Stimulated activated naive CD8-positive, alpha-beta T cell treated with anti-CD3 and anti-CD28 coated beads, Interleukin-15, amount 100 ng/mL, for 72 hours (primary cell): ENCODE measurements at regions not wholly inside any gene's neighbourhood (a gene's known extent, or its start where the extent isn't known, plus 50 kb on each side); places are given as distances from the start of the nearest gene placed in this dataset.
"Not testable (repeated sequence)": the region's sequence is repeated elsewhere in the genome, so short reads cannot be mapped to it uniquely, and the experiment has no call there.

Source experiments
- ATAC-seq: fragments of 150-1000 bp; cut with Tn5 transposase; 2 replicates; pipeline ENCODE4 v1.10.0; 2021; ENCODE audit warnings: mild to moderate bottlenecking, moderate library complexity
- DNase-seq, 2 donors: peaks; one replicate each; pipeline ENCODE4 v3.0.0; 2021 to 2022
- H3K27ac Mint-ChIP-seq, 2 donors: one replicate each; pipeline ENCODE4 v1.8.0; 2022; ENCODE audit warnings: mild to moderate bottlenecking in 2 of 2, mixed read lengths in 2 of 2, moderate library complexity in 2 of 2
- H3K27me3 Mint-ChIP-seq: one replicate; pipeline ENCODE4 v1.8.0; 2022; ENCODE audit warnings: mixed read lengths
- H3K4me1 Mint-ChIP-seq: one replicate; pipeline ENCODE4 v1.8.0; 2022; ENCODE audit warnings: mild to moderate bottlenecking, mixed read lengths
- H3K4me3 Mint-ChIP-seq, 2 donors: one replicate each; pipeline ENCODE4 v1.8.0; 2022; ENCODE audit warnings: mild to moderate bottlenecking in 2 of 2, mixed read lengths in 2 of 2, moderate library complexity in 1 of 2
- H3K9me3 Mint-ChIP-seq, 2 donors: one replicate each; pipeline ENCODE4 v1.8.0; 2022; ENCODE audit warnings: mixed read lengths in 2 of 2

DNA sequence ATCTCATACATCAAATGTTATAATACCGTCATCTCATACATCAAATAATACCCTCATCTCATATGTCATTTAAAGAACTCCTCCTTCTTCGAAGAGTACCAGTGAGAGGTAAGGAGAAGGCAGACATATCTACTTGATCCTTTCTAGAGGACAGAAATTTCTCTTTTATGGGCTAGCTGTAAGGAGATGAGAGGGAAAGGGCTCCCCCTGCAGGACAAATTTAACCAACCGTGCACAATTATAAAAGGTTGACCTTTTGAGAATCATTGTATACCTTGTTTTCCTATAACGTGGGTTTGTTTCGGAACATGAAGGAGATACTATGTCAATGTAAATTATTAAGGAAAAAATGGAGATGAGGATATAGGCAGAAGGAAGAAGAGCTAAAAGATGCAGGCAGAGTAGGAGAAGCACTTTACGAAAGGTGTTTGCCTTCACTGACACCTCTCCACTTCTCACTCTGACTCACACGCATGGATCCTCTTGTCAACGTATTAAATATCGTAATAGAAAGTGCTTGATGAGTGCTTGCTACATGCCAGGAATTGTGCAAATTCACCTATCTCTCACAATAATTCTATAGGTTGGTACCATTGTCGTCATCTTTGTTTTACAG lies 465.9 kb upstream of the ERCC4 start:
- no peaks in the 10 kb centered on the region for H3K9me3 Mint-ChIP-seq
- peak overlapping the region in 1 of 2 donors; percentile 48 for H3K27ac Mint-ChIP-seq
- H3K27me3 Mint-ChIP-seq, result peaks cover 5% of the 10 kb centered on the region
- ATAC-seq, result no peak
- H3K4me1 Mint-ChIP-seq, result no peaks in the 10 kb centered on the region
- no peak overlapping the region for H3K4me3 Mint-ChIP-seq
- DNase-seq, result peak; percentile 2 to 10

DNA sequence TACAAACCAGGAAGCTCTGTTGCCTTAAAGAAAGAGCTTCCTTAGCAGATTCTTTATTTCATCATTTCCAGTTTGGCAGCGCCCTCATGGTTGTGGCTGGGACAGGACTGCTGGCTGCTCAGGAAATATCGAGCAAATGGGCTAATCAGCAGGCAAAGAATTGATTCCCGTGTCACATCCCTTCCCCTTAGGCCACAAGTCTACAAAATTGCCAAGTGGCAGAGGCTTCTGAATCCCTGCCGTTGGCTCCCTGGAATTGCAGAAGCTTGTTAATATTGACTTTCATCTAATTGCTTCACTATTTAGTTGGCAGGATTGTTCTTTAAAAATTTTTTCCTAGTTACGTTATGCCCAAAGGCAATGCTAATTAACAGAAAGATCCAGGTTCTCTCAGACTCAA lies 456.3 kb upstream of the ERCC4 start:
- Mint-ChIP-seq H3K4me3 (no peak overlapping the region), H3K9me3 (peaks cover 0 to 14% of the 10 kb centered on the region in 2 donors), H3K4me1 (no peaks in the 10 kb centered on the region), H3K27ac (no peak overlapping the region), H3K27me3 (peaks cover 15% of the 10 kb centered on the region)
- DNase-seq, result no peak
- ATAC-seq, result no peak

DNA sequence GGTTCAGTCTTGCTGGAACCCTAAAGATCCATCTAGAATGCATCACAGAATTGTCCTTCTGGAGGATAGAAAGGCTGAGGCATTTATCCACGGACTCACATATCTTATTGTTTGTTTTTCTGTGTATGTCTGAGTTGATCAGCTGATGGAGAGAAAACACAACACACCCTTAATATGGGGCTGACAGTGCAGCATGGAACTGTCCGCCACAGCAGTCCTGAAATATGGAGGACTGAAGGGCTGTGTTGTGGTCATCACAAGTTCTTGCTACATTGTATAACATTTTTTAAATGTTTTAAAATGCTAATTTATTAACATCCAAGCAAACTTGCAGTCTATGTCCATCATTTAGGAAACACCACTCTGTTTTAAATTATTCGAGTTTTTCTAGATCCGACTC lies 448.9 kb upstream of the ERCC4 start:
- Mint-ChIP-seq H3K9me3 (peaks cover 7 to 21% of the 10 kb centered on the region in 2 donors), H3K4me3 (no peak overlapping the region), H3K4me1 (no peaks in the 10 kb centered on the region), H3K27me3 (peaks cover 7% of the 10 kb centered on the region), H3K27ac (no peak overlapping the region)
- DNase-seq (no peak), ATAC-seq (no peak)

DNA sequence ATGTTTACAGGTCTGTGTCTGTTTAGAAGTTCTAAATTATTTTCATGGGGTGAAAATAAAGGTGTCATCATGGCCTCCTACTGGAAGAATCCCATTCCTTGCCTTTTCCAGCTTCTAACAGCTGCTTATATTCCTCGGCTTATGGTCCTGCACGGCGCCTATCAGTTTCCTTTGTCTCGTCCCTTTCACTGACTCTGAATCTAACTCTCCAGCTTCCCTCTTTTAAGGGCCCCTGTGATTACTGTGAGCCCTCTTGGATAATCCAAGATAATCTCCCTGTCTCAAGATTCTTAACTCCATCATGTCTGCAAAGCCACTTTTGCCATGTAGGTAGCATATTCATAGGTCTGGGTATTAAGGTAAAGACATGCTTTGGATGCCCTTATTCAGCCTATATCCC lies 441.0 kb upstream of the ERCC4 start:
- Mint-ChIP-seq H3K4me1 (no peaks in the 10 kb centered on the region), H3K27ac (no peak overlapping the region), H3K27me3 (no peaks in the 10 kb centered on the region), H3K4me3 (no peak overlapping the region), H3K9me3 (peaks cover 1 to 5% of the 10 kb centered on the region in 2 donors)
- no peak for ATAC-seq
- no peak for DNase-seq

DNA sequence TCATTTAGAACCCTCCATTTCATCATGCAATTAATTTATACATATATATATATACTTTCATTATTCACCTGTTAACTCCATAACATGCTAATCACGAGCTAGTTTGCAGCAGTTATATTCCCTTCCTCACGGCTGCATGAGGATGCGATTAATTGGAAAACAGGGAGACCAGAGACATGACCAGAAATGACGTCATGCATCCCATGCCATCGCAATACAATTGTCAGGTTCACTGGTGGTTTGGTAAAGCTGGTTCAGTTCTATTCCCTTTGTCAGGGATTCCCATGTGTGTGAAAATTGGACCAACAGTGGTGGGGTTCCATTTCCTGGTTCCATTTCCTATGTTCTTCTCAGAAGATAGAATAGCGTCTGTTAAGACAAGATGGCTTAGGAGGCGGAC lies 440.4 kb upstream of the ERCC4 start:
- Mint-ChIP-seq H3K27ac (no peak overlapping the region), H3K4me1 (no peaks in the 10 kb centered on the region), H3K9me3 (peaks cover 4 to 5% of the 10 kb centered on the region in 2 donors), H3K27me3 (no peaks in the 10 kb centered on the region), H3K4me3 (no peak overlapping the region)
- no peak for DNase-seq
- ATAC-seq, result no peak

DNA sequence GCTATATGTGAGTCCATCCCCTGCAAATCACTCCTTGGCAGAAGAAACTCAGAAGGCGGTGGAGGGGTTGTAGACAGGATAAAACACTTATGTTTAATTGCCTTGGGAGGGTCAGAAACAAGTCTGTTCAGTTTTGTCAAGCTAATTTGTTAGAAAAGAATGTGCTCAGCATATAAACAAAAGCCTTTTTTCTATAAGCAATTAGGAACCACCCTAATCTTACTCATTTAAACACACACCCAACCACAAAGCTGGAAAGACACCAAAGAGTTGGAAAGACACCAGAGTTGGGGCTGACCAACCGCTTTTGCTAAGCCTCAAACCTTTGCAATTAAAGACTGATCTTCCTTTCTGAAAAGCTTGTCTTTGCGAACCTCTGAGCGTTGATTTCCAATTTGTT lies 439.2 kb upstream of the ERCC4 start:
- no peaks in the 10 kb centered on the region for H3K4me1 Mint-ChIP-seq
- no peak overlapping the region for H3K4me3 Mint-ChIP-seq
- H3K27me3 Mint-ChIP-seq, result no peaks in the 10 kb centered on the region
- ATAC-seq, result no peak
- peaks cover 5 to 17% of the 10 kb centered on the region in 2 donors for H3K9me3 Mint-ChIP-seq
- no peak for DNase-seq
- H3K27ac Mint-ChIP-seq, result no peak overlapping the region

DNA sequence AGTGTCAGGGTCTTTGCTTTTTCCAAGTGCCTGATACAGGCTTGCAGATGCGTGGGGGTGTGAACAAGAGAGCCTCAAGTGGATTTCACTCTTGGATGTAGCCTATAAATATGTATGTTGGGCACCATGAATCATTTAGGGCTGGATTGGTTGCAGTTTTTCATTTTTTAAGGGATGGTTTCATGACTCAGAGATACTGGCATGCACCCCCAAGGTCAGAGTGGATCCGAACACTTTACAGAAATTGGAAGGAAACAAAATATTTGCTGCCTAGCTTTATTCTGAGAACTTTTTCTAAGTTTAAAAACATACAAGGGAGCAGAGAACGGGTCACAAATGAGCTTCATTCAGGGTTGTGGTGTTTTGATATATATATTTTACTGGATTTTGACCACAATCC lies 436.8 kb upstream of the ERCC4 start:
- DNase-seq (no peak), ATAC-seq (no peak)
- Mint-ChIP-seq H3K4me1 (no peaks in the 10 kb centered on the region), H3K4me3 (no peak overlapping the region), H3K27ac (no peak overlapping the region), H3K9me3 (peaks cover 0 to 27% of the 10 kb centered on the region in 2 donors), H3K27me3 (no peaks in the 10 kb centered on the region)

DNA sequence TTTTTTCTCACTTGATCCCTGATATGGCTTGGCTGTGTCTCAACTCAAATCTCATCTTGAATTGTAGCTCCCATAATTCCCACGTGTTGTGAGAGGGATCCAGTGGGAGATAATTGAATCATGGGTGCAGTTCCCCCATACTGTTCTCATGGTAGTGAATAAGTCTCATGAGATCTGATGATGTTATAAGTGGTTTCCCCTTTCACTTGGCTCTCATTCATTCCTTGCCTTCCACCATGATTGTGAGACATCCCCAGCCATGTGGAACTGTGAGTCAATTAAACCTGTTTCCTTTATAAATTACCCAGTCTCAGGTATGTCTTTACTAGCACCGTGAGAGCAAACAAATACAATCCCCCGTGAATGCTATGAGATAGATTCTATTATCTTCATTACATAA lies 430.5 kb upstream of the ERCC4 start:
- not testable (repeated sequence) for DNase-seq, H3K27ac Mint-ChIP-seq, H3K27me3 Mint-ChIP-seq, H3K4me3 Mint-ChIP-seq, H3K4me1 Mint-ChIP-seq, ATAC-seq
- H3K9me3 Mint-ChIP-seq, result peaks cover 0 to 24% of the 10 kb centered on the region in 2 donors

DNA sequence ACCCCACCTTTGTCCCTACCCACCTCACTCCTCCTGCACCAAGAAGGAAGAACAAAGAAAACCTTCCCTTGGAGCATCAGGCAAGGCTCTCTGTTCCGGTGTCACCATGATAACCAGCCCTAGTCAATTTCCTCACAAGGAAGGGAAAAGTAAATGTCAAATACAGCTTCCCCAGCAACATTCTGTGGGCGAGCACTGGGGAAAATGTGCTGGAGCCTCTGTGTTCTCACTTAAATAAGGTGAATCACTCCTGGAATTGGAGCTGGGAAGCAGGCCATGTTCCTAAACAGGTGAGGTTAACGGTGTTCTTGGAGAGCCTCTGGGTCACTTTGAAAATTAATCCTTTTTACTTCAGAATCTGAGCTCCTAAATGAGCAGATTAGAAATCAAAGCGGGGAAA lies 427.9 kb upstream of the ERCC4 start:
- ATAC-seq (no peak), DNase-seq (no peak)
- no peak overlapping the region for H3K27ac Mint-ChIP-seq
- peaks cover 0 to 2% of the 10 kb centered on the region in 2 donors for H3K9me3 Mint-ChIP-seq
- no peaks in the 10 kb centered on the region for H3K4me1 Mint-ChIP-seq
- H3K27me3 Mint-ChIP-seq, result no peaks in the 10 kb centered on the region
- H3K4me3 Mint-ChIP-seq, result no peak overlapping the region

DNA sequence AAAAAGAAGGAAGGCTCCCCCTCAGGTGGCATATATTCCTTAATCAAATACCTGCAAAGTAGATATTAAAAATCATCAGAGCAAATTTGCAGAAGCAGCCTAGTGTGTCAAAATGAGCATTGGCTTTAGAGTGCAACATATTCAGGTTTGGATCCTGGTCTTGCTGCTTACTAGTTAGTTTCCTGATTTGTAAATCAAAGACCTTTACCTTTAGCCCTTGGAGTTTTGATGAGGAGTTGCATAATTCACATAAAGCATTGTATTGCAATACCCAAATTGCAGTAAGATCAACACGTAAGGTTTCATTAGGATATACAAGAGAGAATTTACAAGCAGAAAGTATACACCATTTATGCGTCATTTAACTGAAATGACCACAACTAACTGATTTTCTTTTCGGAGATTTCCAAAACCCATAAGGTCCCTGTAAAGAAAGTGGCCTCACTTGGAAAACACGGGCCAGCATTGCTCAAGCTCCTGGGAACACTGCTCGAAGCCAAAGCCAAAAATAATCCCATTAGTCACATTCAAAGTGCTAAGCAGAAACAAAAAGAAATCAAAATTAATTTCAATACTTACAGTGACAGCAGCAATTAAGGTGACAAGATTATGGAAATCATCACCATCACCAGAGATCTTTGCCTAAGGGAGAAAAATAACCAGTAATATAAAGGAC lies 415.9 kb upstream of the ERCC4 start:
- no peak overlapping the region for H3K4me3 Mint-ChIP-seq
- ATAC-seq, result no peak

DNA sequence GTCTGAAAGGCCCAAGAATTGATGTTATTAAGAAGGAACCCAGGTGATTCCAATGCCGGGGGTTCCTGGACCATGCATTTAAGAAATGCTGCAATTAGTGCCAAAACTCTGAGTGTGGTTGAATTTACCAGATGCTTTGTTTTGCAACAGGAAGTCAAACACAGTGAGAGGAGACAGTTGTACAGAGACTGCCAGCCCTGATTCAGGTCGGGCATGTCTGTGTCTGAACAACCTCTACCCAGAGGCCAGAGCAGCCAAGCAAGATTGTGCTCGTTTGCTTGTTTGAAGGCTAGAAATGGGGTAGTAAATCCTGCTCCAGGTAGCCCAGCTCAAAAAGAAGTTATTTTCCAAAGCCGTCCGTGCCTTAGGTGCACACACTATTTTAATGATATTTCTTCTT lies 412.4 kb upstream of the ERCC4 start:
- Mint-ChIP-seq H3K27me3 (no peaks in the 10 kb centered on the region), H3K9me3 (no peaks in the 10 kb centered on the region)

More for the DNA sequence above, 415.9 kb upstream of the ERCC4 start:
- Mint-ChIP-seq H3K27me3 (no peaks in the 10 kb centered on the region), H3K27ac (no peak overlapping the region), H3K4me1 (no peaks in the 10 kb centered on the region), H3K9me3 (peaks cover 0 to under 1% of the 10 kb centered on the region in 2 donors)
- no peak for DNase-seq

DNA sequence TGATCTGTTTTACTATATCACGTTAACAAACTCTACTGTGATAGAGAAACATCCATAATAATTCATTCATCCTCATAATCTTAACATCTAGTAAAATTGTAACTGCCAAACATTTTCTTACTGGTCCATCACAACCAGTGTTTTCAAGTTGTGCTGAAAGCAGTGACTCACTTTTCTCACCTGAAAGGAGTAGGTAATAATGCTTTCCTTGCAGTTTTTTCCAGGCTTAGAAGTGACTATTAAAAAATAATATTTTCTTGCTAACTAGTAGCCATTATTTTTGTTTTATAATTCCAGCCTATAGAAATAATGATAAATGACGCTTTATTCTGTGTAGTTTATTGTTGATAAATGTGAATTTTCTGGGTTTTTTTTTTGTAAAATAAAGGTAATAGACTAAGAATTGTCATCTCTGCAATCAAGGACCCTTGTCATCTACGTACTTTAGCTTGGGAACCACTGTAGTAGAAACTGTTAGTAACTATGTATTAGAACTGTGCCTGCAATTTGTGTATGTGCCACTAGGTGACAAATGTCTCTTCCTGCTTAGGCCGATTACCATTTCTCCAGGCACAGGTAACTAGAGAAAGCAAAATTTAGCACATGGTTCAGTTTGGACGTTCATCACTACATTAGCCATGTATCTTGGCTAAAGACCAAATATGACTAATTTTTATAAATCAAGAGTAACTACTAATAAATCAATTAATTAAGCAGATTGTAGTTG lies 409.4 kb upstream of the ERCC4 start:
- DNase-seq (no peak), ATAC-seq (no peak)
- no peaks in the 10 kb centered on the region for H3K4me1 Mint-ChIP-seq
- no peak overlapping the region for H3K4me3 Mint-ChIP-seq
- H3K27ac Mint-ChIP-seq, result no peak overlapping the region
- no peaks in the 10 kb centered on the region for H3K27me3 Mint-ChIP-seq
- peaks cover 10 to 17% of the 10 kb centered on the region in 2 donors for H3K9me3 Mint-ChIP-seq

More for the DNA sequence above, 412.4 kb upstream of the ERCC4 start:
- ATAC-seq (no peak), DNase-seq (no peak)
- H3K27ac Mint-ChIP-seq, result no peak overlapping the region
- H3K4me1 Mint-ChIP-seq, result no peaks in the 10 kb centered on the region
- H3K4me3 Mint-ChIP-seq, result no peak overlapping the region

DNA sequence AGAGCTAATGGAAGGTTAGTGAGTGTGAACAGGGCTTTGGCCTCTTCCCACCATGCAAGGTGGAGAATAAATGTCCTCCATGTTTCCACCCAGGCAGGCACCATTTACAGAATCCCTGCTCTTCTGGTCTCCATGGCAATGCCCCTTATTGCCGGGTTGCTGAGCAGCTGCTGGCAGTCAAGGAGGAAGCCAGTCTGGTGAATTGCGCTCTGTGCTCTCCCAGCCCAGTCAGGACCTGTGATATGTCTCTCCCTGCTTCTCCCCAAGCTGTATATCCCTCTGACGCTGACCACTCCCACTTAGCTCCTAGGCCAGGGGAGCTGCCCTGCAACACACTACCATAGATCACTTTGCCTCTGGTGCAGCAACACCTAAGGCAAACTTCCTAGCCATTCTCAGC lies 402.1 kb upstream of the ERCC4 start:
- H3K4me1 Mint-ChIP-seq, result no peaks in the 10 kb centered on the region
- H3K9me3 Mint-ChIP-seq, result peaks cover 10 to 31% of the 10 kb centered on the region in 2 donors
- ATAC-seq (no peak), DNase-seq (no peak)
- no peaks in the 10 kb centered on the region for H3K27me3 Mint-ChIP-seq
- no peak overlapping the region for H3K4me3 Mint-ChIP-seq
- no peak overlapping the region for H3K27ac Mint-ChIP-seq

DNA sequence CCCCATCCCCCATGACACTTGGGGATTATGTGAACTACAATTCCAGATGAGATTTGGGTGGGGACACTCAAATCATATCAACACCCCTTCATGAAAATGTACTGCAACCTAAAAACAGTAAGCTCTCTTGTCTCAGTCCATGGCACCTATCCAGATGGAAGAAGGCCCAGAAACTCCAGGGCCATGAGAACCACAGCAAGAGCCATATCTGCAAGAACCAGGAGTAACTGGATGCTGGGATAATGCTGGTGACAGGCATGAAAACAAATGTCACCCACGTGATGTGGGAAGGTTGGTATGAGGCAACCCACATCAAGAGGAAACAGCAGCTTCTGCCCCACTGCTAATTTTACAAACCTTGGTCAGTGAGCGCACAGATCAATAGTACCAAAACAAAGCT lies 400.1 kb upstream of the ERCC4 start:
- no peak overlapping the region for H3K27ac Mint-ChIP-seq
- H3K4me1 Mint-ChIP-seq, result no peaks in the 10 kb centered on the region
- no peak for DNase-seq
- no peak overlapping the region for H3K4me3 Mint-ChIP-seq
- peaks cover 7 to 16% of the 10 kb centered on the region in 2 donors for H3K9me3 Mint-ChIP-seq
- H3K27me3 Mint-ChIP-seq, result no peaks in the 10 kb centered on the region
- no peak for ATAC-seq

DNA sequence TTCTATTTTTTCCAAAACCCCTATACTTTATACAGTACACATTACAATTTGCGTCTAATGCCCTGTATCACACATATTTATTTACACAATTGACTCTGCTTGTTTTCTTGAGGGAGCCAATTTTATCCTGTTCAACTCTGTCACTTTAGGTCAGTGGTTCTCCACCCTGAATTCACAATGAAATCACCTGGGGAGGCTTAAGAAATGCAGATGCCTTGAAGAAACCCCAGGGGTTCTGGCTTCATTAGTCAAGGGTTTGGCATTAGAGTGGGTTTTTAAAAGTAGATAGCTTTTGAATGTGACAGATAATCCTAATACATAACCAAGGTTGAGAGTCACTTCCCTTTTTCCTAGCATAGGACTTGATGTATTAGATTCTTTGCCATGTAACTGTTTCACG lies 398.6 kb upstream of the ERCC4 start:
- H3K9me3 Mint-ChIP-seq, result peaks cover 4 to 9% of the 10 kb centered on the region in 2 donors
- no peak for ATAC-seq

DNA sequence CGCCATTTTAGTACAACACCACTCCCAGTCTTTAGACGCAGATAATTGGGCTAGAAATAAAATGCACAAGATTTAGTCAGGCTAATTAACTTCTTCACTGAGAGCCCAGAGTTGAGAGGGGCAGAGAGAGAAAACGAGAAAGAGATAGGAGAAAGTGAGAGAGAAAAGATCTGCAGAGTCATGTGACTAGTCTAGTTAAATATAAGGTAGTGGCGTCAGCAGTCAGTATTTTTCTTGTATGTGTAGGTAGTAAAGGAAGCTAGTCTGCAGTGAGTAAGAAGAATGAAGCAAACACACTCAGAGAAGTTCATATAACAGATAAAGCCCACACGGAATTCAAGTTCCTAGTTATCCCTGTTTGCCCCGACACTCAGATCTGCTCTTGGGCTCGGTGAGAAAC lies 392.6 kb upstream of the ERCC4 start:
- H3K9me3 Mint-ChIP-seq, result peaks cover 0 to 4% of the 10 kb centered on the region in 2 donors
- no peaks in the 10 kb centered on the region for H3K27me3 Mint-ChIP-seq
- no peaks in the 10 kb centered on the region for H3K4me1 Mint-ChIP-seq
- DNase-seq (no peak), ATAC-seq (no peak)
- H3K4me3 Mint-ChIP-seq, result no peak overlapping the region
- H3K27ac Mint-ChIP-seq, result no peak overlapping the region

More for the DNA sequence above, 398.6 kb upstream of the ERCC4 start:
- Mint-ChIP-seq H3K4me1 (no peaks in the 10 kb centered on the region), H3K27ac (no peak overlapping the region), H3K4me3 (no peak overlapping the region), H3K27me3 (no peaks in the 10 kb centered on the region)
- DNase-seq, result no peak
